ENCODE measurements at regions not wholly inside any gene's neighbourhood (a gene's known extent, or its start where the extent isn't known, plus 50 kb on each side); places are given as distances from the start of the nearest gene placed in this dataset.

DNA sequence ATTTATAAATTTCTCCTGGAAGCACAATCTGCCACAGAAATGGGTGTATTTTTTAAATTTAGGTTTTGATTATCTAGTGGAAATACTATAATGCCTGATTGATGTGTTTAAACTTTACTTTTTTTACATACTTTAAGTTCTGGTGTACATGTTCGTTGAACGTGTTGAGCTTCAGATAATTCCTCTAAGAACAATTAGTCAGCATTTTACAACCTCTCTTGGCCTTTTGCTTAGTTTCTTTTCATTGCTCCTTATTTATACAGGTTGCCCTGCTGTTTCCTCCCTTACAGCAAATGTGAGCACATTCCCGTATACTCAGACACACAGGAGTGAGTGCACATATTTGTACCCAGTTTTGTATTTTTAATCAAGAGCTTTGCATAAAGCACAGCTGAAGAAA, 1038.9 kb downstream of the BRINP3 start:
- Histone ChIP-seq H3K36me3 (ENCODE audit: low read depth) (no peaks in the 10 kb centered on the region), H3K27ac (ENCODE audit: poor library complexity, severe bottlenecking) (no peak overlapping the region), H3K4me1 (ENCODE audit: insufficient read depth, poor library complexity, severe bottlenecking) (no peaks in the 10 kb centered on the region), H3K27me3 (ENCODE audit: insufficient read depth, poor library complexity, severe bottlenecking) (no peaks in the 10 kb centered on the region), H3K9me3 (ENCODE audit: severe bottlenecking) (no peaks in the 10 kb centered on the region), H3K4me3 (ENCODE audit: severe bottlenecking) (no peak overlapping the region)
- DNase-seq (ENCODE audit: low spot score), result no peak
- no peak for TF ChIP-seq CTCF (IDR thresholded peaks at IDR 0.05; ENCODE audit: poor library complexity, severe bottlenecking)
- no peak for ATAC-seq (ENCODE audit: low read depth)

- DNase-seq (ENCODE audit: low spot score) (no peak), ATAC-seq (ENCODE audit: low read depth) (no peak)
- Histone ChIP-seq H3K4me1 (ENCODE audit: insufficient read depth, poor library complexity, severe bottlenecking) (no peaks in the 10 kb centered on the region), H3K36me3 (ENCODE audit: low read depth) (no peaks in the 10 kb centered on the region), H3K9me3 (ENCODE audit: severe bottlenecking) (no peaks in the 10 kb centered on the region), H3K27me3 (ENCODE audit: insufficient read depth, poor library complexity, severe bottlenecking) (no peaks in the 10 kb centered on the region), H3K27ac (ENCODE audit: poor library complexity, severe bottlenecking) (no peak overlapping the region), H3K4me3 (ENCODE audit: severe bottlenecking) (no peak overlapping the region)
- TF ChIP-seq CTCF (IDR thresholded peaks at IDR 0.05; ENCODE audit: poor library complexity, severe bottlenecking), result no peak
Measured at GRCh38 chr1:189463166-189463565, 1014.5 kb downstream of the BRINP3 start.

GRCh38 chr1:189496768-189497167, 980.9 kb downstream of the BRINP3 start:
- no peaks in the 10 kb centered on the region for H3K27me3 ChIP-seq (ENCODE audit: insufficient read depth, poor library complexity, severe bottlenecking)
- no peak for DNase-seq (ENCODE audit: low spot score)
- H3K4me3 ChIP-seq (ENCODE audit: severe bottlenecking), result no peak overlapping the region
- ATAC-seq (ENCODE audit: low read depth), result no peak
- H3K9me3 ChIP-seq (ENCODE audit: severe bottlenecking), result no peaks in the 10 kb centered on the region
- TF ChIP-seq CTCF (IDR thresholded peaks at IDR 0.05; ENCODE audit: poor library complexity, severe bottlenecking), result no peak
- no peaks in the 10 kb centered on the region for H3K36me3 ChIP-seq (ENCODE audit: low read depth)
- H3K4me1 ChIP-seq (ENCODE audit: insufficient read depth, poor library complexity, severe bottlenecking), result no peaks in the 10 kb centered on the region
- H3K27ac ChIP-seq (ENCODE audit: poor library complexity, severe bottlenecking), result no peak overlapping the region

DNA sequence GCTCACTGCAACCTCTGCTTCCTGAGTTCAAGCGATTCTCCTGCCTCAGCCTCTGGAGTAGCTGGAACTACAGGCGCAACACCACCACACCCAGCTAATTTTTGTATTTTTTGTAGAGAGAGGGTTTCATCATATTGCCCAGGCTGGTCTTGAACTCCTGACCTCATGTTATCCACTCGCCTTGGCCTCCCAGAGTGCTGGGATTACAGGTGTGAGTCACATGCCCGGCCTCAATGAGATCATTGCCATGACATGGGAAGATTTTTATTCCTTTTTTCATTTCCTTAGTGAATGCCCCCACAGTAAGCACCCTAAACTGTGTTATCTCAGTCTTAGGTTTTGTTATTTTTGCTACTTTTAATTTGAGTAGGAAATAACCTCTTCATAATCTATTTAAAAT, 977.9 kb downstream of the BRINP3 start:
- no peak for TF ChIP-seq CTCF (IDR thresholded peaks at IDR 0.05; ENCODE audit: poor library complexity, severe bottlenecking)
- no peaks in the 10 kb centered on the region for H3K9me3 ChIP-seq (ENCODE audit: severe bottlenecking)
- H3K4me3 ChIP-seq (ENCODE audit: severe bottlenecking), result no peak overlapping the region
- H3K27me3 ChIP-seq (ENCODE audit: insufficient read depth, poor library complexity, severe bottlenecking), result no peaks in the 10 kb centered on the region
- H3K27ac ChIP-seq (ENCODE audit: poor library complexity, severe bottlenecking), result no peak overlapping the region
- H3K36me3 ChIP-seq (ENCODE audit: low read depth), result no peaks in the 10 kb centered on the region
- no peaks in the 10 kb centered on the region for H3K4me1 ChIP-seq (ENCODE audit: insufficient read depth, poor library complexity, severe bottlenecking)
- DNase-seq (ENCODE audit: low spot score), result no peak
- ATAC-seq (ENCODE audit: low read depth), result no peak

GRCh38 chr1:189500778-189501177, 976.9 kb downstream of the BRINP3 start:
- H3K4me1 ChIP-seq (ENCODE audit: insufficient read depth, poor library complexity, severe bottlenecking), result no peaks in the 10 kb centered on the region
- no peak overlapping the region for H3K27ac ChIP-seq (ENCODE audit: poor library complexity, severe bottlenecking)

More at GRCh38 chr1:189500778-189501177, 976.9 kb downstream of the BRINP3 start:
- Histone ChIP-seq H3K27me3 (ENCODE audit: insufficient read depth, poor library complexity, severe bottlenecking) (no peaks in the 10 kb centered on the region), H3K9me3 (ENCODE audit: severe bottlenecking) (no peaks in the 10 kb centered on the region), H3K4me3 (ENCODE audit: severe bottlenecking) (no peak overlapping the region), H3K36me3 (ENCODE audit: low read depth) (no peaks in the 10 kb centered on the region)
- DNase-seq (ENCODE audit: low spot score) (no peak), ATAC-seq (ENCODE audit: low read depth) (no peak)
- TF ChIP-seq CTCF (IDR thresholded peaks at IDR 0.05; ENCODE audit: poor library complexity, severe bottlenecking), result no peak
